NCI-H526 treated with DMSO at 0.1 percent for 48 hours (cell line): ENCODE measurements at regions not wholly inside any gene's neighbourhood (a gene's known extent, or its start where the extent isn't known, plus 50 kb on each side); places are given as distances from the start of the nearest gene placed in this dataset.
"Not testable (repeated sequence)": the region's sequence is repeated elsewhere in the genome, so short reads cannot be mapped to it uniquely, and the experiment has no call there.

Experiments used
- DNase-seq: peaks from one replicate; lab custom pipeline; 2025; lab: John Stamatoyannopoulos, UW

GRCh38 chr1:120614931-120615639, 108.7 kb upstream of the NBPF26 start:
- not testable (repeated sequence) for DNase-seq

GRCh38 chr1:120617493-120617892, 106.3 kb upstream of the NBPF26 start:
- DNase-seq: not testable (repeated sequence)

- not testable (repeated sequence) for DNase-seq
These were observed 103.7 kb upstream of the NBPF26 start for GRCh38 chr1:120619867-120620692.

GRCh38 chr1:120620693-120620969, 103.1 kb upstream of the NBPF26 start:
- not testable (repeated sequence) for DNase-seq

- not testable (repeated sequence) for DNase-seq
These were observed 102.5 kb upstream of the NBPF26 start for GRCh38 chr1:120621278-120621677.

GRCh38 chr1:120623539-120623938, 100.2 kb upstream of the NBPF26 start:
- not testable (repeated sequence) for DNase-seq

- not testable (repeated sequence) for DNase-seq
These were observed 99.1 kb upstream of the NBPF26 start for GRCh38 chr1:120624565-120625064.

- DNase-seq: not testable (repeated sequence)
These were observed 93.8 kb upstream of the NBPF26 start for GRCh38 chr1:120629832-120630455.

DNA sequence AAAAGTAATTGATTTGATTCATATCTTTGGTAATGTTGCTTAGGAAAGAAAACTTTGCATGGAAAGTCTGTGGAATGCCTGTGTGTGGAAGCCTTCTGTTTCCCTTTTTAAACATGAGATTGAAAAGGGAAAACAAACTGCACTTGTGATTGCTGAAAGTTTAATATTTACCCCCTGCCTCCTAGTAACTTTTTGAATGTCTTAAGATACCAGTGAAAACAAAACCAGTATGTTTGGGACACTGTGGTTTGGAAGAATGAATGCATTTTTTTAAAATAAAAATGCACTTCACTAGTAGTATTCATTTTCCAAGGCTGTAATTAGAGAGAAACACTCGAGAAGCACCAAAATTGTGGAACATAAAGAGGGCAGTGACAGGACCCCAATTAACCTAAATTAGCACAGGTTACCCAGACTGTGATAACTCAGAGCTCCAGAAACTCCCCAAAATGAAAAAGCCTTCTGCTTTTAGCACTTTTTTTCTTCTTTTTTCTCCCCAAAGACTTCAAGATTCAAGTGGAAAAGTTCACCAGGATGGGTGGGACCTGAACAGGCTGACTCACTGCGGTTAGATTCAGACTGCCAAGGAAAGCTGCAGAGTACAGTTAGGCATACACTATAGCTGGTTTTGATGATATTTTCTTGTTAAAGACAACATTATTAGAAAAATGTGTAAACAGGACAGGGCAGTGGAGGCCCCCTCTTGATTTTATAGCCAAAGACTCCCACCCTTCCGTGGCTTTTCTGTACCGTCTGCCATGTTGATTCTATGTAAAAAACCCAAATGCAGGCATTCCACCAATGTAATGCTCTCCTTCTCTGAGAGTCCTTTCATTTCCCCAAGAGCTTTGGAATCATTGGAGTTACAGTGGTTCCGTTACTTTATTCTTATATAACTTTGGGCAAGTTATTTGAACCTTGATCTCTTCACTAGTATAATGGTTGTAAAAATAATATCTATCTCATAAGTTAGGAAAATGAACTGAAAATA, 88.6 kb upstream of the NBPF26 start:
- DNase-seq: not testable (repeated sequence)

GRCh38 chr1:120640261-120641013, 83.3 kb upstream of the NBPF26 start:
- DNase-seq: not testable (repeated sequence)

DNA sequence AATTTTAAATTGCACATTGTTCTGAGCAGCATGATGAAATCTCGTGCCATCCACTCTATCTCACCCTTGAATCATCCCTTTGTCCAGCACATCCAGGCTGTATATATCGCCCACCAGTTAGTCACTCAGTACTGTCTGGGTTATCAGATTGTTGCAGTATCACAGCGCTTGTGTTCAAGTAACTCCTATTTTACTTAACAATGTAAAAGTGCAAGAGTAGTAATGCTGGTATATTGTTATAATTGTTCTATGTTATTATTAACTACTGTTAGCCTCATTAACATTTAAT, 82.8 kb upstream of the NBPF26 start:
- DNase-seq: not testable (repeated sequence)

- DNase-seq: not testable (repeated sequence)
These were observed 76.6 kb upstream of the NBPF26 start for GRCh38 chr1:120647182-120647581.

DNA sequence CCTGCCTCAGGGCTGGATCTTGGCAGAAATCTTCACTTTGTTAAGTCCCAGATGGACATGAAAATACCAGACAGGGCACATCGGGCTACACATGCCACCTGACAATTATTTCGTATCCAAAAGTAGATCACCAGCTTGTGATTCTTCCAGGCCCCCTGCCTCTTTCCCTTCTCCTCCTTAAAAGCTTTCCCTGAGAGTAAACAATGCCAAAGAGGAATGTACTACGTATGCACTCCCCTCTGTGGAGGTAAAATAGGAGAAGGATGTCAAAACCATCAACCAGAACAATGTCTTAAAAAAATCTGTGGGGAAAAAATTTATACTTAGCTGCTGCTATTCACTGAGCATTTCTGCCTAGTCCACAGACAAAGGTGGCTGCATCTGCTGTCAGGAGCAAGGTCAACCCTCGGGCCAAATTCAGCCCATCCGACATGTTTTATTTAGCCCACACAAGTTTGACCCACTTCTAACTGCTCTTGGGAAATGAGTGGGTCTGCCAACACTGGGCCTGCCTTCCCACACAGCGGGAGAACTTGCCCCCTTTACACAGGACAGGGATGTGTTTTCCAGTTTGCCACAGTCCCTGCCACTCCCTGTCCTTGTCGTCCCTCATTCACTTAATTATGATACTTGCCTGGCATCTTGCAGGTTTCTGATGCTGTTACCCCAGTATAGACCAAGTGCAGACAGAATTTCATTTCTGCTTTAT, 74.7 kb upstream of the NBPF26 start:
- DNase-seq: not testable (repeated sequence)

GRCh38 chr1:120649730-120650129, 74.0 kb upstream of the NBPF26 start:
- not testable (repeated sequence) for DNase-seq

DNA sequence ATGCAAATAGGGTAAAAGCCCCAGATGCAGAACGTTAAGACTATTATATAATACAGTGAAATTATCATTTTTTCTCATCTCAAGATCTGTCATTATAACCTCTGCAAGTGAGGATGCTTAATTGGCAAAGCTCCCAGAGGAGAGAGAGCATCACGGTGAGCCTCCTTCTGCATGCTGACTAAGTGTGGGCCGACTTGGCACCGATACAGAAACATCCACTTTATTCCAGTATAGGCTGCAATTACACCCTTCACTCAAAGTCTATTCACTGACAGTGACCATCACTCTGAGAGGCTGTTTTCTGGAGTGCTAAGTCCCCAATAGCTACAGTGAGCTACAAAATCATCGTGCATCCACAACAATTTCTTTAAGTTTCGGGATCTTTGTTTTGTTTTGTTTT, 69.6 kb upstream of the NBPF26 start:
- not testable (repeated sequence) for DNase-seq

- not testable (repeated sequence) for DNase-seq
These were observed 68.4 kb upstream of the NBPF26 start for GRCh38 chr1:120655394-120655793.

DNA sequence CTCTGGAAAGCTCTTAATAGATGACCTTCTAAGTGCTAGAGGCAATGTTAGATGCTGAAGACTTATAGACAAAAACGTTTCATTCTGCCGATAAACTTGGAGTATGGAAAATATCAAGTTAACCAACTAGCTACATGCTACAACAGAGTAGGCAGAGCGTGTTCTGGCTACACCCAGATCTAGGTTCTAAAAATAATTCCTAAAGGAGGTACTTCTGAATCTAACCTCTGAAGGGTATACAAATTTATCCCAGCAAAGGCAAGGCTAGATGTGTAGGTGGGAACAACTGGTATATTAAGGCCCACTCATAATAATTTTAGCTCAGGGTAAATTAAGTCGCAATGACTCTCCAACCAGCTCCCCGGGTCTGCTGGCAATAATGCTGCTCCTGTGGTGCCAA, 67.6 kb upstream of the NBPF26 start:
- not testable (repeated sequence) for DNase-seq

DNA sequence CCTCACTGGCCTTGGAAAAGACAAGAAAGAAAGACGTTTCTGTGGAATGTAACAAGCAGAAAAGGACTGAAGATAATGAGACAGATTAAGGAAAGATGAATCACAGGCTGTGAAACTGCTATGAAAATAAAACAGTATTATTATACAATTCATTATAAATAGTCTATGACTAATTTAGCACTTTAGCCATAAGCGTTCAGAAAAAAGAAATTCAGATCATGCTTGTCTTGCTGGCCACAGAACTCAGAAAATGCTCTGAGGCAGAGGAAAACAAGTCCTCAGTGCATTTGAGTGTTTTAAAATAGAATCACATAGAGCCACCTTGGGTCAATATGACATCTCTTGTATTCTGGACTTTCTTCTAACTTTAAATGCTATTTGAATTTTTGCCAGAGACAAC, 65.9 kb upstream of the NBPF26 start:
- DNase-seq: not testable (repeated sequence)

- DNase-seq: not testable (repeated sequence)
These were observed 65.1 kb upstream of the NBPF26 start for GRCh38 chr1:120658622-120659021.

GRCh38 chr1:120659133-120659532, 64.6 kb upstream of the NBPF26 start:
- not testable (repeated sequence) for DNase-seq
